Mucosa of gallbladder (tissue), 1 donor: ENCODE measurements at regions not wholly inside any gene's neighbourhood (a gene's known extent, or its start where the extent isn't known, plus 50 kb on each side); places are given as distances from the start of the nearest gene placed in this dataset.

Experiments used
- DNase-seq: peaks from one replicate; pipeline ENCODE4 v3.0.0-alpha.2; 2020; ENCODE audit warnings: low spot score
- donor health status: DM: no; HTN: no; CAD: no.

DNA sequence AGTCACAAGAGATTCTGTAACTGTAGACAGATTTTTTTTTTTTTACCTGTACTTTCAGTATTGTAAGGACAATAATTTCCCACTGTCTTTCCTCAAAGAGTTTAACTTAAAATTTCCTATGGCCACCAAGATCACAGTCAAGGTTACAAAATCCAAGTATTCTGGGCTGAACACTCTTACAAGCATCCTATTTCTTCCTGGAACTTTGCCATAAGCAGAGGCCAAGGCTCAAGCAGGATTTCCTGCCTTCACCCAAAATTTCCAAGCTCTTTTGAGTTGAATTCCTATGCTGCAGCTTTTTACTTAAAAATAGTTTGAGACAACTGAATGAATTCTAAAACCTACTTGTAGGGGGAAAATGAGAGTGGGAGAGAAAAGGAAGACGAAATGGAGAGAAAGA lies 299.4 kb downstream of the ZNF516 start:
- no peak for DNase-seq

GRCh38 chr18:76188097-76188496 lies 306.9 kb downstream of the ZNF516 start:
- DNase-seq, result no peak

DNA sequence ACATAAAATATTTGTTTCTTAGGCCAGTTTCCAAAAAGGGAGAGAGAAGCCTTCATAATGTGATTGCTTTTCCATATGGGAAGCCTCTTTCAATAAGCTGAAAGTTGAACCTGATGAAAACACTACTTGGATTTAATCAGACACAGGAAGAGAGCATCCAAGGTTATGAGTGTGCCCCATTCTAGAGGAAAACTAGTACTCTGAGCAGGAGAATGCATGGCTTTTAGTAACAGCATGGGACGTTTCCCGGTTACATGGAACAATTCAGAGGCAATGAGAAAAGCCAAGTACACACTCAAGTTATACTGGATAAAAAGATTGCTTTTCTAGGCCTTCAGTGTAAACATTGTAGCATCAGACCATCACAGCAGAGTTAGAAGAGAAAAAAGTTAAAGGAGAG lies 315.8 kb downstream of the ZNF516 start:
- DNase-seq, result no peak

DNA sequence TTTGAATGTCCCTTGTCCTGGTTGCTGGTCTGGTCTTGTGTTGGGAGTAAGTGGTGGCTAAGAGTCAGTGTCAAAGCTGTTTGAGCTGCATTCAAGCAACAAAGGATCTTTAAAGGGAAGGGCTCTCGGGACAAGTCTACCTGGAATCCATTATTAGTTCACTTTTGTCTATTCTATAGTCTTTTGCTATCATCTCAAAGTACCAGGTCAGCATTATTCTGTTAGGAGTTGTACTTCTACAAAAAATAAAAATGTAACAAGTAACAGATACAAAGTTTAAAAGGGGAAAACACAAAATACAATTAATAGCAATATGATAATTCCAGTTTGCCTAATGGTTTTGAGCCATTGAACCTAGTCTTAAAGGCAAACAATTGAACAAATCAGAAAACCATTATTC lies 317.9 kb downstream of the ZNF516 start:
- DNase-seq, result no peak

DNA sequence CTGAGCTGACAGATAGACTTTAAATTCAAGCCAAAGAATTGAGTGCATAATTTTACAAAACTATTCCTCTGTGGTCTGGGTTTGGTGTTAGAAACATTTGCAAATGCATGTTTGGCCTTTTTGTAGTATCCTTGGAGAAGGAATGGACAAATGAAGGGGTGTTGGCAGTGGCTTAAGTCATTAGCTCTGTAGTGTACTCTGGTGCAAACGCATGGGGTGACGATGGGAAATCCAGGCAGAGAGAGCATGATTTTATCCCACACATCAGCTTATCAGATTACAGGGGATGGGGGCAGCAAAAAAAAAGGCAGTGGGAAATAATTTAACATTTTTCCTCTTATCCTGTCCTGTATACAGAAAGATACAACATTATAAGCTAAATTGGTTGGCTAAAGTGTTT lies 320.6 kb downstream of the ZNF516 start:
- DNase-seq, result no peak

GRCh38 chr18:76169733-76170132 lies 325.3 kb downstream of the ZNF516 start:
- no peak for DNase-seq

GRCh38 chr18:76167845-76168621 lies 327.0 kb downstream of the ZNF516 start:
- no peak for DNase-seq

GRCh38 chr18:76167410-76167809 lies 327.6 kb downstream of the ZNF516 start:
- no peak for DNase-seq

- DNase-seq, result no peak
Measured at GRCh38 chr18:76162886-76163285, 332.2 kb downstream of the ZNF516 start.

DNA sequence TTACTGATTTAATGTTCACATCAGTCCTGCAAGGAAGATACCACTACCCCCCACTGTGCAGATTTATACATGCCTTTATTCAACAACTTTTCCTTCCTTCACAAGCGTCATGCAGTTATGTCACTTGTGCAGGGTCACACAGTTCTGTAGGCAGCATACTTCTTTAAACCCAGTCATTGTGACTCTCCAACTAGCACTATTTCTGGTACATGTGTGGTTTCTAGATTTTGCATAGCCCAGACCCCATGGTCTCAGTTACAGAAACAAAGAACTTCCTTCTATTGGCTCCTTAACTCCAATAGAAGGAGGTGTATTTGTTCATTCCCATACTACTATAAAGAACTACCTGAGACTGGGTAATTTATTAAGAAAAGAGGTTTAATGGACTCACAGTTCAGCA lies 333.1 kb downstream of the ZNF516 start:
- DNase-seq, result no peak

GRCh38 chr18:76153691-76154090 lies 341.4 kb downstream of the ZNF516 start:
- DNase-seq, result no peak

DNA sequence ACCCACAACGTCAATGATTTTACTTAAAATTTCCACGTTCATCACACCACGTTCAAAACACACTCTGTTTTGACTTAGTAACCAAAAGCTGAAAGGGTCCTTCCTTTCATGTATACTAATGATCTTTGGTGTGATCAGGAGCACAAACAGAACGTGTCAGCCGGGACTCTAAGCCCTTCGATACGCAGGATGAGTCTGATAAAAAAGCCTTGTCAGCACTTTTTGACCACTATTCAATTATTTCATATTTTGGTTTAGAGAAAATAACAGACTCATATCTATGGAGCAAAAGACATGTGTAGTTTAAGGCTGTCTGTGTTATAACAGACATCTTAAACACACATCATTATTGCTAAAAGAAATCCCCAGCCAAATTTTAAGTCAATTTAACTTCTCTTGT lies 345.3 kb downstream of the ZNF516 start:
- DNase-seq, result no peak

- DNase-seq, result no peak
Measured at GRCh38 chr18:76149284-76149683, 345.8 kb downstream of the ZNF516 start.

DNA sequence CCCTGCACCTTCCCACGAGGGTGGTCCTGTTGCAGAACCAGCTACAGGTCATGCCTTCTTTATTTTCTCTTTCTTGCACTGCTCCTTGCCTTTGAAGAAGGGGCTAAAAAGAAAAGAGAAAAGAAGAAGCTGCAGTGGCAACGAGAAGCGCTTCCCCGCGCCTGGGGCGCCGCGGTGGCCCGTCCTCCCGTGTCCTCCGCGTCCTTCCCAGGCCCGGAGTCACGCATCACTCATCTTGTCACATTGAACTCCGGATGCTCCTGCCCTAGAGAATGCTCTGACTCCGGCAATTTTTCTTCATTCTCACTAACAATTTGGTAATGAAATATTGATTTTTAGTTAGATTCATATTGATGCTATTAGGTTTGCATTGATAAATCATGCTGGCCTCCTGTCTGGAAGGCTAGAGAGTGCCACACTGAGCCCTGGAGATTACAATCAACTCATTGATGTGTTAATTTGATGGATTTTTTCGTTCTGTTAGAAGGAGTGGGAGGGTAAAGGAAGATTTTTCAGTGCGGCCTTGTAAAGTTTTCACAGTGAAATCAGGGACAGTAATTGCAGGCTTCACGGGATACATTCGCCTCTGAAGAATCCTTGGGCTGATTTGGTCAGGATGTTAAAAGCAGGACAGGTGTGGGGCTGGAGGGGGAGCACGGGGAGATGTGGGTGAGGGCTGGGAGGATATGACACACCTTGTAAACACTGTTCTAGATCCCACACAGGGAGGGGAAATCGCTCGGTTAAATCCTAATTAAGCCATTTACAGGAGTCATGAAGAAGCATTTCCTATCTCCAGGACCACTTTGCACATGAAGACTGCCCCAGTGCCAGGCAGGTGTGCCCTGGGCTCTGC lies 349.3 kb downstream of the ZNF516 start:
- DNase-seq, result no peak

- DNase-seq, result no peak
Measured at GRCh38 chr18:76144844-76145243, 350.2 kb downstream of the ZNF516 start.

DNA sequence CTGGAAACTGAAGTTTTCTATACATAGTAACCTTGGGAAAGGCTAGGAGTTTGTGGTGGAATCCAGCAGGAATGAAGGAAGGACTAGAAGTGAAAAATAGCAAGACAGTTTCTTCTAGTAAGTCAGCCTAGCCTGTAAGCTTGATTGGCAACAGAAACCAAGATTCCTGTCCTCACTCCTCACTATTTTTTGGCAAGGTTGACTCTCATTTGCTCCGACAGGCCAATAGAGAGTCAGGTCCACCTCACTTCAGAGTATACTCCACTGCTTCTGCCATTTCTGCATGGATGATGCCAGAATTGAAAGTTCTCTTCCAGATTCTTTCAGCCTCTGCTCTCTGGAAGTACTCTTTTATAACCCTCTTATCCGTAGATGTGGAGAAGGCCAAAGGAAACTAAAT lies 352.4 kb downstream of the ZNF516 start:
- DNase-seq, result no peak

DNA sequence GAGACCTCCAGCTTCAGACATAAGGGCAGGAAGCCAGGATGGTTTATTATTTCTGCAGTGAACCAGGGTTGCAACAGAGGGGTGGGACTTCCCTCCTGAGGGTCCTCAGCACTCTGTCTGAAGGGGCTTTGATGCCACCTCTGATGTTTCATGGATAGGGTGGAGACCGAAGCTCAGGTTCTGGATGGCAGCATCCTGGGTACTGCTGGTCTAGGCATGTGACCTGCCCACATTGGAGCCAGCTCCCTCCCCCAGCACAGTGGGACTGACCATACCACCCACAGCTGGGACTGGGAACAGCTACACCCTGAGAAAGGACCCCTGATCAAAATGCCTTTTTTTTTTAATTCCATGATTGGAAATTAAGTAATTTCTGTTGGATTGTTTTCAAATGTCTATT lies 355.2 kb downstream of the ZNF516 start:
- no peak for DNase-seq

- no peak for DNase-seq
Measured at GRCh38 chr18:76137216-76137615, 357.8 kb downstream of the ZNF516 start.

- DNase-seq, result no peak
Measured at GRCh38 chr18:76136701-76137100, 358.3 kb downstream of the ZNF516 start.

- DNase-seq, result no peak
Measured at GRCh38 chr18:76134628-76135027, 360.4 kb downstream of the ZNF516 start.

GRCh38 chr18:76133873-76134272 lies 361.2 kb downstream of the ZNF516 start:
- no peak for DNase-seq

DNA sequence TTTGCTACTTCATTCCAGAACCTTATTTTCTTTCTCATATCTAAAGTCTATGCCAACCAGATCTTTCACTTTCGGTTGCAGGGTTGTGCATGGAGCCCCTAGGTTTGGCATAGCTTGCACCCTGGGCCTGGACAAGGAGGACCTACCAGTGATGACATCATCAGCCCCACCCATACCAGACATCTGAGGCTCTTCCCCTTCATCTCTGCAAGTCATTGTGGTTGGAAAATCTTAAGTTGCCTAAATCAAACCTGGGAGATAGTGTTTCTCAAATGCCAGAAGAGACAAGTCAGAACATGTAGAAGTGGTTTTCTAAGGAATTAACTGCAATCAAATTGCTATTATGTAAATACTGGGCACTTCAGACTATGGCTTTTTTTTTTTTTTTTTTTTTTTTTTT lies 363.3 kb downstream of the ZNF516 start:
- no peak for DNase-seq

GRCh38 chr18:76130845-76131244 lies 364.2 kb downstream of the ZNF516 start:
- DNase-seq, result no peak
